Activated CD4-positive, CD25-positive, alpha-beta regulatory T cell treated with anti-CD3 and anti-CD28 coated beads, Interleukin-2, amount 50 U/mL, for 72 hours (primary cell): ENCODE measurements at regions not wholly inside any gene's neighbourhood (a gene's known extent, or its start where the extent isn't known, plus 50 kb on each side); places are given as distances from the start of the nearest gene placed in this dataset.
"Not testable (repeated sequence)": the region's sequence is repeated elsewhere in the genome, so short reads cannot be mapped to it uniquely, and the experiment has no call there.

Experiments used
- DNase-seq: peaks from one replicate; pipeline ENCODE4 v3.0.0; 2021

DNA sequence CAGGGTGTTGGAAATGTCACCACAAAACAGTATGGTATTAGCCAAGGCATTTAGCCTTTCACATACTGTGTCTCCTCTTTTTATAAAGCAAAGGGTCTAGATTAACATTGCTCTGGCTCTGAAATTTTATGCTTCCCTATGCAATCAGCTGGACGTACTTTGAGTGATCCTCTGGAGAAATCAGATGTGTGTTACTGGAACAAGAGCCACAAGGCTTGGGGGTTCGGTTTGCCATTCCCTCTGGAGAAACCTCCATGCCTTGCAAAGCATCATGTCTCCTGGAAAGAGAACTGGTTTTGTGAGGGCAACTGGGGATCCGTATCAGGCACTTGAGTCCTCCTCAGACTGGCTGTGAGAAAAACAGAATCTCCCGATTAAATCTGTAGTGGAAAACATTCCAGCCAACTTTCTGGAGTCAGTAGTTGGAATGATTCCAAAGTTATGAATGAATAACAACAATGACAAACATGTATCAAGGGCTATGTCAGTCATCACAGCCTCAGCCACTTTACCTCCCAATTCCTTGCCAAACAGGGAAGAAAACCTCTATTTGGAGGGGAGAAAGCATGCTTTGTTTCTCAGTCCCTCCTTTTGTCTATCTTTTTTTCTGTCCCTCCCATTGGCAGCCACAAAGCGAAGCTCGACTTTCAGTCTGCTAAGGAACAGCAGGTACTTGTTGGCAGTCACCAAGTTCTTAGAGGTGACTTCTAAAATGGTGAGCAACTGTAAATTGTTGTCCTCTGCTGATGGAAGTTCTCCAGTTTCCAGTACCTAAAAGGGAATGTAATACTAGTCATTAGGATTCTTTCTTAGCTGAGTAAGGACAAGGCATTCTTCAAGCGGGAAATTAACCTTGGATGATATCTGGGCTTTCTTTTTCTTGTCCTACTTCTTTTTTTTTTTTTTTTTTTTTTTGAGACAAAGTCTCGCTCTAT lies 864.8 kb upstream of the AUTS2 start:
- no peak for DNase-seq

DNA sequence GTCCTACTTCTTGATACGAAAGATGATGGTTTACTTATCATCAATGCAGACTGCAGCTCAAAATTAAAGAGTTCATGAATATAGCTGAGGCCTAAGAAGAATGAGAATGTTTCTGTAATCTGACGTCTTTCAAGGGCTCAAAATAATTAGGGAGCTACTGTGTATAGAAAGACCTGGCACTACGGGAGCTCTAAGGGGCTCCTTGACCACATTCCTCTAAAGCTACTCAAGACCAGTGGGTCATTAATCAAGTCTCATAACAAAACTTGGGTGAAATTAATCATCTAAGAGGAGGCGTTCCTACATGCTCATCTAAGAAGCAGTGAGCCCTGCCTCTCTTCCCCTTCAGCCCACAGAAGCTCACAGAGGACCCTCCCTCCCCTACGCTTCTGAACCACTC lies 863.8 kb upstream of the AUTS2 start:
- no peak for DNase-seq

DNA sequence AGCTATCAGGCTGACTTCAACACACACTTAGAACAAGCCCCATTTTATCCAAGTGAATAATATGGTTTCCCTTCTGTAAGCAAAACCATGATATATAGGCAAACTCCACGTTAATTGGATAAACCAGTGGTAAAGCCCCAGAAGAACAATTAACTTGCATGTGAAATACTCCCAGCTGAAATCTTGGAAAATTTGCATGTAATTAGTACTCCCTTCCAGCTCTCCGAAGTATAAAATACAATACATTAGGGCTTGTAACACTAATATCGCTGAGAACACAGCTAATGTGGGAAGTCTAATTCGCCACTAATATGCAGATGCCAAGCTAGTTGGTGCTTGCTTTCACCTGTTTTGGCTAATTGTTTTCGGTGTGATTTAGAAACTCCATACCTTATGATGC lies 859.0 kb upstream of the AUTS2 start:
- no peak for DNase-seq

DNA sequence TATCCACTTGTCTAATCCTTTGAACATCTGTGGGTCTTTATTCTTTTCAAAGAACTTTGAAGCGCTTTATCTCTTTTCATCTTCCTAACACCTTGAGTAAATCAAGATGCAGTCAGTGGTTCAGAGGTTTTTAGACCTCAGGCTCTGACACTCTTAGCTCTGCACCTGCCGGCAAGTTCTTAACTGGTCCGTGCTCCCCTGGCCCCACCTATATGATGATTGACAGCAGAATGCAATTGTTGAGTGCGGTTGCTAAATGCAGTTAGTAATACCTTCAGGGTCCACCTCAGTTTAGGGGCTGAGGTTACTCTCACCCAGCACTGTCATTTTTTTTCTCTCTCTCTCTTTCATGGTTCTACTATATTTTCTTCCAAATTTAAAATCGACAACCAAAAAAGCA lies 854.2 kb upstream of the AUTS2 start:
- no peak for DNase-seq

DNA sequence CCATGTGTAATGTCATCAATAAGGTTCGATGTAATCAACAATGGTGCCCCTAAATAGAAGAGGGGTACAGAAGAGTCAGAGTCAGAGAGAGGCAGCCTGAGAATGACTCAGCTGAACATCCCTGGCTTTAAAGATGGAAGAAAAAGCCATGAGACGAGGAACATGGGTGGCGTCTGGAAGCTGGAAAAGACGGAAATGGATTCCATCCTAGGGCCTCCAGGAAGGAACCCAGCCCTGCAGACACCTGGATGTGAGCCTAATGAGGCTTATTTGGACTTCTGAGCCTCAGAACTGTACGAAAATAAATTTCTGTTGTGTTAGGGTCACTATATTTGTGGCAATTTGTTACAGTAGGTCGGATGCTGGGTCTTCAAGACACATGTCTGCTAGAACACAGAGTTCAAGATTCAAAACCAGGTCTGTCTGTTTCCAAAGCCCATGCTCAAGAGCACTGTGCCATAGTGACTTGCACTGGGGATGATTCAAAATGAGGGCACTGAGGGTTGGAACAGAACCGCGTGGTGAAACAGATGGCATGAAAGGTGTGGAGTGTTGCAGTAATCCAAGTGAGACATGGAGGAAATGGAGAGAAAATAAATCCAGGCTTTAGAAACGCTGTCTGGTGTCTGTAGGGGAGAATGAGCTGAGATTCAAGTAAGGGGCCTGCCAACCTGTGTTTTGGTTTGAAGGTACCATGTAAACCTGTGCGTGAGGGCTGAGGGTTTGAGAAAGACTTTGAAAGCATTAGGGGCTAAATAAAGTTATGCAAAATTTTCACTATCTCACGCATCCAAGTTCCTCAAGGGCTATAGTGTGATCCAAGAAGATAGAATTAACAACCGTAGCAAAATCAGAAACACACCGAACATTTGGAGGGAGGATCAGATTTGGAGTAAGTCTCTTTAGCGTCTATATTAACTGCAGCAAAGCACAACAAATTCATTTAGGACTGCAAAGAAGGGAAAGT lies 849.1 kb upstream of the AUTS2 start:
- no peak for DNase-seq

DNA sequence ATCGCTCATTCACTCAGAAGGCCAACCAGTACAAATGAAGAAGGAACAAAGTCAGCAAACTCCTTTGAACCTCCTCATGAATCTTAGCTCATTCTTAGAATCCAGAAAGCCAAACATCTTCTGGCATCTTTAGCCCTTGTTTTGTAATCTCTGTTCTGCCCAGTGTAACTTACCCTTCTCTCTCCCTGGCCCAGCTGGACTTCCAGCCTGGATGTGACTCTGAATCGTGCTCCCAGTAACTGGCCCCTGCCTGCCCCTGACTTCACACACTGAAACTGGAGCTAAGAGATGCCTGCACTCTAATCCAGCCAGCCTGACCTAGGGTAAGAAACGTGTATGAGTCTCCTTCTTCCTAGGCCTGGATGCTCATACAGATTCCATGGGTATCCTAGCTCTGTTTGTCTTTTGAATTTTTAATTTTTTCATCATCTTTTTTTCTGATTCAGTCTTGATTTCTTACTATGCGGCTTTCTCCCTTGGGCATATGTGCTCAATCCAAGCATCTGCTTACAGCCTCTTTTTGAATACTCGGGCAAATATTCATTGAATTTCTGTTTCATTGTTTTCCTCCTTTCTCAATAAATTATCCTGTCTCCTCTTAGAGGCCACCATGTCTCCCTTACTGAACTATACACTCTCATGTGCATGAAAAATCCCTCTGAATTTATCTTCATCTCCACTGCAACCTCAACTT lies 845.6 kb upstream of the AUTS2 start:
- no peak for DNase-seq

DNA sequence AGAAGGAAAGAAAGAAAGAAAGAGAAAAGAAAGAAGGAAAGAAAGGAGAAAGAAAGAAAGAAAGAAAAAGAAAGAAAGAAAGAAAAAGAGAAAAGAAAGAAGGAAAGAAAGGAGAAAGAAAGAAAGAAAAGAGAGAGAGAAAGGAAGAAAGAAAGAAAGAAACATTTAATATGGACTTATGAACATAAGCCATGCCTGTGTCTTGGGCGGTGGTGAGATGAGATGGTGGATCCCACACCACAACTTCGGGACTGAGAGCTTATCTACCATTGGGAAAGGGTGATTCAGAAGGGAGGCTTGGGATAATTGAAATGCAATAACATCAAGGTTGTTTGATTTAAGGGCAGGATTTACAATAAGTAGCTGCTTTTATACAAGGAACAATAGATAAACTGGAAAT lies 843.9 kb upstream of the AUTS2 start:
- no peak for DNase-seq

DNA sequence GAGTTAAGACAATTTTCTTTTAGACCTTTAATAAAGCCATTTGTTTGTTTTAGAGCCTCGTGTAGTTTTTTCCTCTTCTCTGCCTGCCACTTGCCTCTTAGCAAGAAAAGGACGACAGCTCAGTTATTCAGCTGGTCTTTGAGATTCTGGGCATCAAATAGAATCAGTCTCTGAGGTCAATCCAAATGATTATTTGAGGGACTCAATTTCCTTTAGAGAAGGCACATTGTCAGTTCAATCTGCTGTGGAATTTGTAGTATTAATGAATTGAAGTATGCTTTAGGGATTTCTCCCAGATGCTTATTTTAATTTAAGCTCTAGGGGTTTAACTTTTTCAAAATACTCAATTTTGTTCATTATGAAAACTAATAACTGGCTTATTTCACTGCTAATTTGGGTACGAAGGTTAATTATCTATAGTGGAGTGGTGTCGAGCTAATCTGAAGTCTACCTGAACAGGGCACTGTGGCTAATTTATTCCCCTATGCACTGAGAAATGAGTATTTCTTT lies 841.2 kb upstream of the AUTS2 start:
- DNase-seq = no peak

DNA sequence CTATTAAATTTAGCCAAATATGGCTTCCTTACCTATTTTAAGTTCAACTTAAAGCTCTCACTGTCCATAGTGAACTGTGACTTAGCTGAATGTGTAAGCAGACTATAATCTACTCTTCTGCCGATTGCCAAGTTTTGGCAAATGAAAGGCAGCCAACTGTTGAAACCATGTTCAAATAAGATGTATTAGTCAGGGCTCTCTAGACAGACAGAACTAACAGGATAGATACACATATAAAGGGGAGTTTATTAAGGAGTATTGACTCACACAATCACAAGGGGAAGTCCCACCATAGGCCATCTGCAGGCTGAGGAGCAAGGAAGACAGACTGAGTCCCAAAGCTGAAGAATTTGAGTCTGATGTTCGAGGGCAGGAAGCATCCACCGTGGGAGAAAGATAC lies 837.7 kb upstream of the AUTS2 start:
- no peak for DNase-seq

DNA sequence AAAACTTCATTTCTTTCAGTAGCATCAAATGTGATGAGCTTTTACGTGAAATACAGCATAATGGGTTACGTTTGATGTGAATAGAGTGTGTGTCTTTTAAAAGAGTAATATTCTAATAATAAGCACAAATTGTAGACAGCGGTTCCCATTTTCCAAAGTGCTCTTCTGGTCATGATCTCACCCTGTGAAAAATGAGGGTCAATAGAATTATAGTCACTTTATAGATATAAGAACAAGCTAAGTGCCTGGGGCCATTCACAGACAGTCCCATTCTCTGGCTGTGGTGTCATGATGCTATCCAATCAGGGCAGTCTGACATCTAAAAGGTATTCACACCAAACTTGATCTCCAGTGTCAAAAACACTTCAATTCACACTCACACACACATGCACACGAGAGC lies 830.8 kb upstream of the AUTS2 start:
- DNase-seq = no peak

DNA sequence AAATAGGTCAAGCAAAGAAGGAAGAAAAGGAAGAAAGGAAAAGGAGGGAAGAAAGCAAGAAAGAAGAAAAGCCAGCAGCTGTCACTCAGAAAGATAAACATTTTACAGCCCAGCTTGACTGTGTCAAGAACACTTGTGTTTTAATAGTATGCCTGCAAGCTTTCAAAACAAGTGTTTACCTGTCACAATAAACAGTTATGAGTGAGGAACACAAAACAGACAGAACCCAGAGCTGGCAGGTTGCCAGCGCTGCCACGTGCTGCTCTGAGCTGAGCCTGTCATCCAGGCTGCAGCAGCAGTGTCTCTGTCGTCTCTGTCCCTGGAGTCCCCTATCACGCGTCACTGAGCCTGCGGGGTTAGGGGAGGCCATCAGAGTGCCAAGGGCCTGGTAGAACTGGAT lies 827.6 kb upstream of the AUTS2 start:
- DNase-seq = no peak

DNA sequence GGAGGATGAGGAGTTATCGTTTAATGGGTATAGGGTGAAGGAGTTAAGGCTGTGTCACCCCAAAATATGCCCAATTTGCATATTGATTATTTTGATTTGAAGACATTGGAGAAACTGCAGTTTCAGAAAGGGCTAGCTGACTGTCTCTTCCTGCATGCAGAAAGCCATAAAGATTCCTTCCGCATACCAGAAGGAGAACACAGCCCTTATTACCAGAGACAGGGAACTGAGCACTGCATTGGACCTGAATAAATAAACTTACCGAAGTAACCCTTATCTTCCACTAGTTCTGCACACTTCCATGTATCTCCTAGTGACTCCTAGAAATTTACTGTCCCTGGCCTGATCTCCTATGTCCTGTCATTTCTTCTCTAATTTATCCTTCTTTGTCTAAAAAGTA lies 821.9 kb upstream of the AUTS2 start:
- DNase-seq = no peak

DNA sequence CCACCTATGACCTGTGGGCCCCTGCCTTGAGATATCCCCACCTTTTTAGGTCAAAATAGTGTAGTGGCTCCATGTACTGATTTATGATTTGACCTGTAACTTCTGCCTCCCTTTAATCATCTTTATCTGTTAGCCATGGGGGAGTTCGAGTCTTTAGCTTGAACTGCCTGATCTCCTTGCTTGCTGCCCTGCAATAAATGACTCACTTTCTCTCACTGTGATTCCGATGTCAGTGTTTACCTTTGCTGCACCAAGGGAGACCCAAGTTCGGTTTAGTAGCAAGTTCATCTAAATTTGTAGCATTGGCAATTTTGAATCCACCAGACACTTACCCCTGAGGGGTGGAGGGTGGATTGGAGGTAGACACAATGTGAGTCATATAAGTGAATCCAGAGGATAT lies 814.6 kb upstream of the AUTS2 start:
- no peak for DNase-seq

DNA sequence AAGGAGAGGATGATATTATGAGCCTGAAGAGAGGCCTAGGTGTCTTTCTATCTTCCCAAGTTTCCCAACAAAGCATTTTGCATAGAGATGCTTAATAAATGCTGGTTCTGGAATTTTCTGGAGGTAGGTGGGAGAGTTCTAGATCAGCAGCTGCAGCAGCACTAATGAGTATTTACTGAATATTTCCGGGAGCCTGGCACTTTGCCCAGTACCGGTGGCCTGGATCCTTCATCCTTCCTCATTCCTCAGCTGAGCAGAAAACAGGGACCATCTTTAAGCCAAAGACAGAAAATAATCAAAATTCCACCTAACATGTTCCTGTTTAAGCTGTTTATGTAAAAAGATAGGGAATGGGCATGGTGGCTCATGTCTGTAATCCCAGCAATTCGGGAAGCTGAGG lies 813.2 kb upstream of the AUTS2 start:
- no peak for DNase-seq

DNA sequence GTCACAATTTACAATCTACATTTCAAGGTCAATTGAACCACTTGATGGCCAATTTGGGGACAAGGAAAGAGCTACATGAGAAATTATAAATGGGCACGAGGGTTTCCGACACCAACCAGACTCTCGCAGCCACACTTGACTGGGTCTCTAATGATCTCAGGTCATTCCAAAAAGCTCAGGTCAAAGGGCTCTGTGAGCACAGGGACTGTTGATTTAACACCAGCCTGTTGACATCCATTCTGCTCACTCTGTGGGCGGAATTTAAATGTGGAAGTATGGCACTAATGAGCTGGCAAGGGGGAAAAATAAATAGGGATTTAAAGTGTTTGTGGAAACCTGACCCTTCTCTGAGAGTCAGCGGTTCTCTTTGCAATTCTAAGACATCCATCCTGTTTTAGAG lies 810.7 kb upstream of the AUTS2 start:
- DNase-seq = no peak

DNA sequence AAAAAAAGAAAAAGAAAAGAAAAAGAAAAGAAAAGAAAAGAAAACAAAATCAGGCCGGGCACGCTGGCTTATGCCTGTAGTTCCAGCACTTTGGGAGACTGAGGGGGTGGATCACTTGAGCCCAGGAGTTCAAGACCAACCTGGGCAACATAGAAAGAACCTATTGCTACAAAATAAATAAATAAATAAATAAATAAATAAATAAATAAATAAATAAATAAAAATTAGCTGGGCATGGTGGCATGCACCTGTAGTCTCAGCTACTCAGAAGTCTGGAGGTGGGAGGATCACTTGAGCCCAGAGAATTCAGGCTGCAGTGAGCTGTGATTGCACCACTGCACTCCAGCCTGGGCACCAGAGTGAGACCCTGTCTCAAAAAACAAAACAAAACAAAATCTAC lies 809.7 kb upstream of the AUTS2 start:
- not testable (repeated sequence) for DNase-seq

DNA sequence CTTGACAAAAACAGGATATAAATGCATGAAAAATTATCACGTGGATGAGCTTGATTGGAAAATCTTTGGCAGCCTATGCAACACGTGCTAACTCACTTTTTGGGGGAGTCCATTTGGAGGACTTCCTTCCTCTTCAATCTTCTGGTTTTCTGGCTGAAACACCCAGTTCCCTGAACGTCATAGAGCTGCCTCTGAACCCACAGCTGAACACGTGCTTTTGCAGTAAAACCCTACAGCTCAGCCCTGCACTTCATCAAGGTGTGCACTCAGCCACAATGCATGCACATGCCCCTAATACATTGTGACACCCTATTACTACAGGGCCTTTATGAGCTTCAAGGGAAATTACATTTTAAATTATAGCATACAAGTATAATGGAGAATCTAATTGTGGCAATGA lies 808.7 kb upstream of the AUTS2 start:
- no peak for DNase-seq

DNA sequence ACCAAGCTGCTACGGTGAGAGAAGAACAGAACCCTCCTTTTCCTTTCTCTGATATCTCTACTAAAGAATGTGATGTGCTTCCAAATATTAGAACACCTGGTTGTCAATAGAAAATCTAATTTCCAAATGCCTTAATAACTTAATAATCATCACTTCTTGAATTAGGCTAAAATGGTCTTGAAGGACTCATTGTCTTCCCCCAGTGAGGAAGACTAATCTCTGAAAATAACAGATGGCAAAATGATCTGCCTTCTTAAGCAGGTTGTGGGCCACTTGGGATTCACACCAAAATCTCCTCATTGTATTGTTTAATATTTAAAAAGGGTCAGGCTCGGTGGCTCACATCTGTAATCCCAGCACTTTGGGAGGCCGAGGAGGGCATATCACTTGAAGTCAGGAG lies 805.9 kb upstream of the AUTS2 start:
- no peak for DNase-seq

DNA sequence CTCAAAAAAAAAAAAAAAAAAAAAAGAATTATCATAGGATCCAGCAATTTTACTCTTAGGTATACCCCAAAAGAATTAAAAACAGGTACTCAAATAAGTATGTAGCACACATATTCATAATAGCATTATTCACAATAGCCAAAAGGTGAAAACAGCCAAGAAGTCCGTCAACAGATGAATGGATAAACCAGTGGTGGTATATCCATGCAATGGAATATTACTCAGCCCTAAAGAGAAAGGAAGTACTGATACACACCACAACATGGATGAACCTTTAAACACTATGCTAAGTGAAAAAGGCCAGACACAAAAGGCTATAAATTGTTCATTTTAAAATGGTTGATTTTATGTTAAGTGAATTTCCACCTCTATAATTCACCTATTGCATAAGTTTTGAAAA lies 804.8 kb upstream of the AUTS2 start:
- DNase-seq = no peak

DNA sequence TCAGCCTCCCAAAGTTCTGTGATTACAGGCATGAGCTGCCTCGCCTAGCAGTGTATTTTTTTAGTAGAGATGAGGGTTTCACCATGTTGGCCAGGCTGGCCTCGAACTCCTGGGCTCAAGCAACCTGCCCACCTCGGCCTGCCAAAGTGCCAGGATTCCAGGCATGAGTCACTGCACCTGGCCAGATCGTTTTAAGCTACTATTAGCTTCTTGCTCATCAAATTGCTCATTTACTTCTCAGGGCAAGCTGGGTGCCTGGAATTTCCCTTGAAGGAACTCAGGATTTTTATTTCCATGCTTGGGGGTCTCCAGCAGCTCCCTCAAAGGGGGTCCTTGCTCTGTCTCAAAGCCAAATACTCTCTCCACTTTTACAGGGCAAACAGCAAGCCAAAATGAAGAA lies 798.0 kb upstream of the AUTS2 start:
- no peak for DNase-seq

DNA sequence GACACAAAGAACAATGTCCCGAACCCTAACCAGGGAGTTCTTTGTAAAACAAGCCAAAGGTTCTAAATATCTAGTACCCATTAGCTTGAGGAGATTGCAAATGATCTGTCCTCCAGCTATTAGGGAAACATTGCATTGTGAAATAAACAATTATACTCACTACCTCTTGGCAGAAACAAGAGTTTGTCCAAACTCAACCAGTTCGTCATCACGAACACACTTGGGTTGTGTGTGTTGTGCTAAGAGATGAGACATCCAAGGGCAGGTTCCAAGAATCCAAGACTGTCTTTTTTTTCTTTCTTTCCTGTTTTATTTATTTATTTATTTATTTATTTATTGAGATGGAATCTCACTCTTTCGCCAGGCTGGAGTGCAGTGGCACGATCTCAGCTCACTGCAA lies 793.1 kb upstream of the AUTS2 start:
- no peak for DNase-seq

DNA sequence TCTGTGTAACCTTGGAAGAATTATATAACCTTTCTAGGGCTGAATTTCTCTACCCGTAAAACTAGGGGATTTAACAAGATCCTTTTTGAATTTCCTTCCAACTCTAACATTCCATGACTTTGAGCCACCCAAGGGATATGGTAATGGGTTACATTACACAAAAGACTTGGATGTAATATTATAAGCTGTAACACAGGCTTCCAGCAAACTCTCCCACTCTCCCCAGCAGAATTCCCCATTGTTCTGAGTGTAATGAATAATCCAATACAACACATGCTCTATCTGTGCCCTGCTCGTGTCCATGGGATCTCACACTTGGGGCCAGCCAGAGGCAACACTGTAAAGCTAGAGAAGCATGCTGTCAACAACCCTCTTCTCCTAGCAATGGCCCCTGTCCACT lies 790.6 kb upstream of the AUTS2 start:
- DNase-seq = no peak

DNA sequence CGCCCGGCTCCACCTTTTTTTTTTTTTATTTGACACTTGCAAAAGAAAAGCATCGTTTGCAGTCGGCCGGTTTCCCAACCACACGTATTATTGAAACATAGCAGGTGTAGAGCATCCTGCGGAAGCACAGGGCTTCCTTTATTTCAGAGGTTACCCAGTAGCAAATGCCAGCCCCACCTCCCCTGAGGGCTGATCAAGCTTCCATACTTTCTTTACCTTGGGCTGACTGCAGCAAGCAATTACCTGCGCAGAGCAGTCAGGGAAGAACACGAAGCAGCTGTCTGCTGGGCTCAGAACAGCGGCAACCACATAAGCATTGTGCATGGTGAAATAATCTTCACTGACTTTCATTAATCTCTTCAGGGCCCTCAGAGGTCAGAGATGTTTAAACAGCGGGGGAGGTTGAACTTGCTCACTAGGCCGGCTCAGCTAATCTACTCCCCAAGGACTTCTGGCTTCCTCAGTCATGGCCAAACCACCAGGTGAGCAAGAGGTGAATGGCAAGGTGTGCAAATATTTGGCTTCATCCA lies 784.7 kb upstream of the AUTS2 start:
- DNase-seq = no peak
